ELF-1 (cell line): ENCODE measurements at regions not wholly inside any gene's neighbourhood (a gene's known extent, or its start where the extent isn't known, plus 50 kb on each side); places are given as distances from the start of the nearest gene placed in this dataset.

Experiments
- DNase-seq: peaks from one replicate; pipeline ENCODE4 v3.0.0-alpha.2; 2016; ENCODE audit warnings: low read depth, low spot score

DNA sequence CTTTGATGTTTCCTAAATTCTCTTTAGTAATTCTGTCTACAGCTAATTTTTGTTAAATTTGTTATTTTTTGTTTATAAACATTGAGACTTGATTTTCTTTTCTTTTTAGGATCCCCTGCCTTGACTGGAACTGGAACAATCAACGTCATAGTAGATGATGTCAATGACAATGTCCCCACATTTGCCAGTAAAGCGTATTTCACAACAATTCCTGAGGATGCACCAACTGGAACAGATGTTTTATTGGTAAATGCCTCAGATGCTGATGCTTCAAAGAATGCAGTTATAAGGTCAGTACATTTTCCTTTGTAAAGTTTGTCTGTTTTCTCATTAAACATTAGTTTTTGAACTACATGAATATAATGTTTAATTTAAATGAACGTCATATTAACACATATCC lies 119.4 kb downstream of the FAT4 start:
- no peak for DNase-seq

GRCh38 chr4:125440814-125441213 lies 126.1 kb downstream of the FAT4 start:
- no peak for DNase-seq

DNA sequence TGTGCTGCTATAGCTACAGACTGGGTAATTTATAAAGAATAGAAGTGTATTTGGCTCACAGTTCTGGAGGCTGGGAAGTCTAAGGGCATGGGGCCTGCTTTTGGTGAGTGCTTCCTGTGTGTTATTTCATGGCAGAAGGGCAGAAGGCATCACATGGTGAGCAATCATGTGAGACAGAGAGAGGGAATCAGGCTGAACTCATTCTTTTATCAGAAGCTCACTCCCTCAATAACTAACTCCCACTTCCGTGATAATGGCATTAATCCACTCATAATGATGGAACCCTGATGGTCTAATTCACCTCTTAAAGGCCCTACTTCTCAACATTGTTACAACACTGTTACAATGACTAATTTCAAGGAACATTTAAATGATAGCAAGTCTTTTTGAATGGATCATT lies 129.4 kb downstream of the FAT4 start:
- no peak for DNase-seq

DNA sequence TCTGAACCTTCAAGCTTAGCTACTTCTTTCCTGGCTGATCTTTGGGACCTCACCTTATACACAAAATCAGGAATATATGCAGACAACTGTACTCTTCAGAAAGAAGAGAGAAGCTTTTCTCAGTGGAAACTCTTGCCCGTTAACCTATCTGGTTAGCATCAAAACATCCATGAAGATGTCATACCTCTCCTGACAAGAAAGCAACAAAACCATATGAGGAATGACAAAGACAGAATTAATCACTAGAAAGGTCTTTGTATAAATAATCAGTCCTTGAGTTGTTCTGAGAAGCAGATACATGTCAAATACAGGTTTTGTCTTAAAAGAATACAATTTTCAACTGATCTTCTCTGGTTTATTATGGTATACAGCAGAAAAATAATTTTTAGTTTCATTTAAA lies 130.8 kb downstream of the FAT4 start:
- no peak for DNase-seq

DNA sequence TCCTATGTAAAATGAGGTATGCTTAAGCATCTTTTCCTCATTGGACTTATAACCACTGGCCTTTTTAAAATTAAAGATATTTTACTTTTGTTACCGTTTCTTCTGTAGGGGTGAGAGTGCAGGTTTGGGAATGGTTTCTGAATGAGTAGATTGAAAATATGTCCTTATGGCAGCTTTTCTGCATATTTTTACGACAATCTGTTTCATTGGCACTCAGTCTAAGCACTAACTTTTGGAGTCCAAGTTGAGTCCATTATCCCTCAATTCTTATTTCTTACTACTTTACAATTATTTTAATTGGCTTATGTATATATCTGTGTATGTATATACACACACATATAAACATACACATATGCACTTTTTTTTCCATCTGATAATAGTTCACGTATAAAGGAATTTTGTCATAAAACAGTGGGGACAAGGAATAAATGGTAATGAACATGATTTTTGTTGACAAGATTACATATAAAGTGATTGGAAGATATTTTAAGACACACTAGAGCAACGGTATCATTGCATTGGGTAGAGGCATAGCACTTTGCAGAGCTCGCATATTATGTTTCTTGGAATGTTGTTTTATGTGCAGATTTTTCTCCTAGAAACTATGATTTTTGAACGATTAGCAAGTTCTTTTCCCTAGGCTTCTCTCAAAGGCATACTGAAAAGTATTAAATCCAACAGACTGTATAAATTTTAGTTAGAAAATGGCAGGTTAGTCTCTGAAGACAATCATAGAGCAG lies 133.0 kb downstream of the FAT4 start:
- no peak for DNase-seq

DNA sequence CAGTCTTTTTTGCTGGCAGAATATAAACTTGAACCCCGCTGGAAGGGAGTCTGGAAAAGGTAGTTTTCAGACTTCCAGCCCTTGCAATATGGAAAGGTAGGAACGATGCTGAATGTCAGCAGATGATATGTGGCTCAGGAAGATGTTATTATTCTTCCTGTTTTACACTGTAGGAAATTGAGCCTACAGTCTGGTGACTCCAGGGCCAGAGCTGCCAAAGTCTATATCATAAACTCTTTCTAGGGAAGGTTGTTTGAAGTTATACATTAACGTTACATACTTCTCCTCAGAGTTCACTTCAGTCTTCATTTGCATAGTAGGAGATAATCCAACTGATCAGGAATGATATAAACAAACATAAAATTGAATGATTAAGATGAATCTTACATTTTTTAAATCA lies 141.3 kb downstream of the FAT4 start:
- no peak for DNase-seq

DNA sequence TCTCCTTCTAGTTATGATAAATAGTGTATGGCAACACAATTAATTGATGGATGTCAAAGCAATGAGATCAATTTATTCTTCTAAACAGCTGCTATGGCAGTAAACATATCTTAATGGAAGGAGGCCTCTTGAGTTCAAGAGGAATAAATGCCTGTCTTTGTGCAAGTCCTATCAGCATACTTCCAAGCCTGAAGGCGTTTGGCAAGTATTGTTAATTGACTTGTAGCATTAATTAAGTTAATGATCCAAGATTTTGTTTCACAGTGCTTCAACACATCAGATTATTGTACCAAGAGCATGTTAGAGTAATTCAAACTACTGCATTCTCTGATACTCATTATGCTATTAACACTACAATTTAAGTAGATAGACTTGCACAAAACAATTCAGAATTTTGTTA lies 144.8 kb downstream of the FAT4 start:
- no peak for DNase-seq

- DNase-seq, result no peak
Observed at GRCh38 chr4:125461676-125462363, 147.1 kb downstream of the FAT4 start.

DNA sequence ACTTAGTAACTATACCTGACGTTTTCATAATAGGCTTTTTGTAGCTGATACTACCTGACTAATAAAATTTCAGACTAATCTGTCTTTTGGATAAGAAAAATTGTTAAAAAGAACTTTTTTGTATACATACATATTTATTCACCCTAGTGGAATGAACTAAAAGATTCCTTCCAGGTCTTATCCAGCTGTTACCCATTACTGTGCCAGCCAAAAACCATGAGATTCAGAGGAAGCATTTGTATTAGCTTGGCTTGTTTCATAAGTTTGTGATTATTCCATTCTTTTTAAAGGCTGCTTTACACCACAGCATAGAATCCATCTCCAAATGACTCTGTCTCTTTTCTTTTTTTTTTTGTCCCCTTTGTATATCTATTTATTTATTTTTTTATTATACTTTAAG lies 149.4 kb downstream of the FAT4 start:
- DNase-seq, result no peak

- DNase-seq, result no peak
Observed at GRCh38 chr4:125481334-125482045, 166.7 kb downstream of the FAT4 start.

DNA sequence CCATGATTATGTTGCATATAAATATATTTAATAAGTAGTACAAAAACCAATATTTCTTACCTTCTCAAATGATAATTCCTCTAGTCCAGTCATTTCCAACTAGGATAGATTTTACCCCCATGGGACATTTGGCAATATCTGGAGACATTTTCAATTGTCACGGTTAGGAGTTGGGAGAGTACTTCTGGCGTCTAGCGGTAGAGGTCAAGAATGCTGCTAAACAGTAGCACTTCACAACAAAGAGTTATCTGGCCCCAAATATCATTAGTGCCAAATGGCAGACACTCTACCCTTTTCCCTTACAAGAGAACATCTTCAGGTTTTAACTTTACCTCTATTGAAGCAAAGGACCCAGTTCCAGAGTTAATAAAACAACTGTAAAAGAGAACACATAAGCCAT lies 168.1 kb downstream of the FAT4 start:
- DNase-seq, result no peak

DNA sequence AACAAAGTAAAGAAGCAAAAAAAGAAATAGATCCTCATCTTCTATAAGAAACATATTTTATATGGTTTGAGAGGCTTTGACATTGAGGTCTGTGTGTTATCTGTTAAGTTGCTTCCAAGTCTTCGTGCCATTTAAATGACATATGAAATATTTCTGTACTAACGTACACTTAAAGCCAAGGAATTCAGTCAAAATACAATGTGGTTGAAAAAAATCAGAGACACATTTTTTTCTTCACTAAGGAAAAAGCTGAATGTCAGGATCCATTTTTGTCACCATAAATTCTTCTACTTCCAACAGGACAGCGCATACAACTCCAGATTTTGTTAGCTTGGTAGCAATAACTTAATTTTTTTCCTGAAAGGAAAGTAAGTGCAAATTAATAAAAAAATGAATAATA lies 168.5 kb downstream of the FAT4 start:
- no peak for DNase-seq

- no peak for DNase-seq
Observed at GRCh38 chr4:125484912-125485311, 170.2 kb downstream of the FAT4 start.

GRCh38 chr4:125486351-125486750 lies 171.6 kb downstream of the FAT4 start:
- DNase-seq, result no peak

GRCh38 chr4:125489952-125490690 lies 175.4 kb downstream of the FAT4 start:
- no peak for DNase-seq

- DNase-seq, result no peak
Observed at GRCh38 chr4:125492957-125493356, 178.2 kb downstream of the FAT4 start.

GRCh38 chr4:125497861-125498260 lies 183.1 kb downstream of the FAT4 start:
- no peak for DNase-seq

GRCh38 chr4:125498981-125499380 lies 184.2 kb downstream of the FAT4 start:
- no peak for DNase-seq

GRCh38 chr4:125501090-125501489 lies 186.3 kb downstream of the FAT4 start:
- no peak for DNase-seq

GRCh38 chr4:125501568-125501967 lies 186.8 kb downstream of the FAT4 start:
- DNase-seq, result no peak

DNA sequence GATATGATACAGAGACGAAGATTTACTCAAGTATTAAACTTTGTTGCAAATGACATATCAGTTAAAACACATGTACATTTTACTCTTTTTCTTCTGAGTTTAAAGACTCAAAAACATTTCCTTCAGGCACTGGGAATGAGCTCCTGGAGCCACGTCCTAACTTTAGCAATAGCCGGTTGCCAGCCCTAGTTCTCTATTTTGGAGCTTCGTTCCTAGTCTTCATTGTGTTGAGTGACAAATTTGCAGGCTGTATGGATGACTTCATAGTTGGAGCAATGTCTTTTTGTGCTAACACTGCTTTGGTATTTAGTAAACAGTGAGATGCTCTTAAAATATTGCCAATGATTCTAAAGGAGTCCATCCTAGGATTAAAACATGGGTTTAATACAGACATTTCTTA lies 190.9 kb downstream of the FAT4 start:
- no peak for DNase-seq

GRCh38 chr4:125507141-125507540 lies 192.4 kb downstream of the FAT4 start:
- DNase-seq, result no peak
